MCF 10A (cell line): ENCODE measurements at regions not wholly inside any gene's neighbourhood (a gene's known extent, or its start where the extent isn't known, plus 50 kb on each side); places are given as distances from the start of the nearest gene placed in this dataset.
A peak's percentile ranks its signal among the peaks of the same experiment; 100 is the strongest.

ENCODE experiments used
- BruUV-seq: library from RNA; stranded (reverse); fragments of 400-500 nt; replicated peaks from 2 replicates; lab custom pipeline; 2021; lab: Mats Ljungman, UMichigan
- CTCF ChIA-PET: fragments of 300-600 bp; sonication (Branson Sonifier 250); formaldehyde crosslinking; extraction: SDS; loops from one replicate; lab custom pipeline; 2021; ENCODE audit warnings: antibody characterized with exemption, inconsistent platforms; lab: Yijun Ruan, JAX
- POLR2A ChIA-PET: fragments of 300-600, 350-650 bp; sonication (Branson Sonifier 250); formaldehyde crosslinking; extraction: SDS; loops from one replicate; lab custom pipeline; 2020; ENCODE audit warnings: antibody characterized with exemption, inconsistent platforms; lab: Yijun Ruan, JAX
- DNase-seq: peaks from one replicate; pipeline ENCODE4 v3.0.0-alpha.2; 2018; ENCODE audit not compliant: unreplicated experiment
- H3K27ac Mint-ChIP-seq: one replicate; pipeline ENCODE4 v1.8.0; 2022; ENCODE audit warnings: mild to moderate bottlenecking, low read depth, mixed read lengths; ENCODE audit not compliant: unreplicated experiment
- H3K27me3 Mint-ChIP-seq: one replicate; pipeline ENCODE4 v1.8.0; 2022; ENCODE audit warnings: mixed read lengths; ENCODE audit not compliant: insufficient read depth, unreplicated experiment
- H3K36me3 Mint-ChIP-seq: one replicate; pipeline ENCODE4 v1.8.0; 2022; ENCODE audit warnings: mild to moderate bottlenecking, moderate library complexity, mixed read lengths; ENCODE audit not compliant: insufficient read depth, unreplicated experiment
- H3K4me1 Mint-ChIP-seq: one replicate; pipeline ENCODE4 v1.8.0; 2022; ENCODE audit warnings: mixed read lengths; ENCODE audit not compliant: insufficient read depth, unreplicated experiment
- H3K4me3 Mint-ChIP-seq: one replicate; pipeline ENCODE4 v1.8.0; 2022; ENCODE audit warnings: mild to moderate bottlenecking, moderate library complexity, mixed read lengths; ENCODE audit not compliant: unreplicated experiment
- H3K9me3 Mint-ChIP-seq: one replicate; pipeline ENCODE4 v1.8.0; 2022; ENCODE audit warnings: mixed read lengths; ENCODE audit not compliant: unreplicated experiment
- intact Hi-C: fragments of 100-400 bp; cut with micrococcal nuclease; formaldehyde crosslinking; loops from 2 replicates; pipeline ENCODE4 v1.14.1; 2022
- TF ChIP-seq, protein P1 (sequence below): fragments of 200-600 bp; IDR thresholded peaks from one replicate; pipeline ENCODE4 v1.8.0; 2022; ENCODE audit warnings: antibody characterized with exemption, mild to moderate bottlenecking; ENCODE audit not compliant: unreplicated experiment

DNA sequence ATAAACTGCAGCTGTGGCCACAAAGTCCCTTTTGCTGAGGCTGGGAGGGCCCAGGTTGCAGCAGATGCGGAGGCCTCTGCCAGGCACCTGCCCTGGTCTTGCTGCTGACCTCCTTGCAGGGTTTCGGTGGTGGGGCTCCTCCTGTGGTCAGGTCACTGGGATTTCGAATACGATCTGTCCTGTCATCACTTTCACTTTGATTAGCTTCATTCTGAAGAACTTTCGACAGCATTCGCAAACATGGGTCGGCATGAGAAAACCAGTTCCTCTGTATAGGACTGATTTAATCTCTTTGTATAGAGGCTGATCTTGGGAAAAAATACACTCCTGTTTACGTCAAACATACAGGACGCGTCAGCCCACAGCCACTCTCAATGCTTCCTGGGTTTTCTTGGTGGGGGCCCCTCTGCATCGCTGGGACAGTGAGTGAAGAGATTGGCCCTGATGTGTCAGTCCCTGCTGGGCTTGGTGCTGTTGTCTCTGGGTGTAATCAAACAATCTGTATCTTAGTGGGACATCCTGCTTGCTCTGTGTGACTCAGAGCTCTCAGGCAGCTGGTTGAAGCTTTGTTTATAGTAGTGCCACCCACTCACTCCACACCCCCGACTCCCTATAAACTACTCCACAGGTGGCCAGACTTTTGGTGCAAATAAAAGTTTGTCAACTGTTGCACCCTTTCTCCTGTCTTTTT lies 209.4 kb upstream of the CXCR4 start:
- Mint-ChIP-seq H3K4me3 (no peak overlapping the region), H3K27me3 (peaks cover 13% of the 10 kb centered on the region), H3K36me3 (no peaks in the 10 kb centered on the region), H3K27ac (no peak overlapping the region), H3K9me3 (no peaks in the 10 kb centered on the region), H3K4me1 (peaks cover 9% of the 10 kb centered on the region)
- no TSS peak for BruUV-seq
- TF ChIP-seq, protein P1, sequence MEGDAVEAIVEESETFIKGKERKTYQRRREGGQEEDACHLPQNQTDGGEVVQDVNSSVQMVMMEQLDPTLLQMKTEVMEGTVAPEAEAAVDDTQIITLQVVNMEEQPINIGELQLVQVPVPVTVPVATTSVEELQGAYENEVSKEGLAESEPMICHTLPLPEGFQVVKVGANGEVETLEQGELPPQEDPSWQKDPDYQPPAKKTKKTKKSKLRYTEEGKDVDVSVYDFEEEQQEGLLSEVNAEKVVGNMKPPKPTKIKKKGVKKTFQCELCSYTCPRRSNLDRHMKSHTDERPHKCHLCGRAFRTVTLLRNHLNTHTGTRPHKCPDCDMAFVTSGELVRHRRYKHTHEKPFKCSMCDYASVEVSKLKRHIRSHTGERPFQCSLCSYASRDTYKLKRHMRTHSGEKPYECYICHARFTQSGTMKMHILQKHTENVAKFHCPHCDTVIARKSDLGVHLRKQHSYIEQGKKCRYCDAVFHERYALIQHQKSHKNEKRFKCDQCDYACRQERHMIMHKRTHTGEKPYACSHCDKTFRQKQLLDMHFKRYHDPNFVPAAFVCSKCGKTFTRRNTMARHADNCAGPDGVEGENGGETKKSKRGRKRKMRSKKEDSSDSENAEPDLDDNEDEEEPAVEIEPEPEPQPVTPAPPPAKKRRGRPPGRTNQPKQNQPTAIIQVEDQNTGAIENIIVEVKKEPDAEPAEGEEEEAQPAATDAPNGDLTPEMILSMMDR: no peak
- peak; percentile 22 for DNase-seq
- intact Hi-C loops: no loop called here
- POLR2A ChIA-PET: no interaction called here
- CTCF ChIA-PET: interaction anchor here (1.1 kb wide), 1 partner anchor 409 kb away, joined by 6 read pairs; no protein-coding TSS in a partner anchor

DNA sequence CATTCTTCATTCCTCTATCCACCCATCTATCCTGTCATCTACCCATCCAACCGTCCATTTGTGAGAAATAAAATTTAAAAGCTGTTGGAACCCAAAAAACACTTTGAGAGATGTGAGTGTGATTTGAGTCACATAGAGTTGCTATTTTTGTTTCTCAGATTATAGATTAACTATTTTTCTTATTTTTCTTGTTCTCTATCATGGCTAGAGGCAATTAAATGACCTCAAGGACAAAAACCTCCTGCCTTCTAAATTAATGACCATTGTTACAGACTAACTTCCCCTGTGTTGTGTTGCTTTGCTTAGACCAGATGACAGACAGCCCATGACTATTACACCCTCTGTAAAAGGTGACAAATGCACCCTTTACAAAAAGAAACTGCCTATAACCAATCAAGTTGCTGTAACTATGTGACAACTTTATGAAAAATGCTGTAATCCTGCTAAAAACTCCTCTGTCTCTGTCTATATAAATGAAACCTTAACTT lies 207.9 kb upstream of the CXCR4 start:
- TF ChIP-seq, protein P1: no peak
- peaks cover 9% of the 10 kb centered on the region for H3K4me1 Mint-ChIP-seq
- intact Hi-C loops: no loop called here
- CTCF ChIA-PET: no interaction called here
- BruUV-seq: no TSS peak
- no peaks in the 10 kb centered on the region for H3K36me3 Mint-ChIP-seq
- no peak for DNase-seq
- H3K9me3 Mint-ChIP-seq: no peaks in the 10 kb centered on the region
- H3K4me3 Mint-ChIP-seq: no peak overlapping the region
- POLR2A ChIA-PET: no interaction called here
- no peaks in the 10 kb centered on the region for H3K27me3 Mint-ChIP-seq
- no peak overlapping the region for H3K27ac Mint-ChIP-seq

DNA sequence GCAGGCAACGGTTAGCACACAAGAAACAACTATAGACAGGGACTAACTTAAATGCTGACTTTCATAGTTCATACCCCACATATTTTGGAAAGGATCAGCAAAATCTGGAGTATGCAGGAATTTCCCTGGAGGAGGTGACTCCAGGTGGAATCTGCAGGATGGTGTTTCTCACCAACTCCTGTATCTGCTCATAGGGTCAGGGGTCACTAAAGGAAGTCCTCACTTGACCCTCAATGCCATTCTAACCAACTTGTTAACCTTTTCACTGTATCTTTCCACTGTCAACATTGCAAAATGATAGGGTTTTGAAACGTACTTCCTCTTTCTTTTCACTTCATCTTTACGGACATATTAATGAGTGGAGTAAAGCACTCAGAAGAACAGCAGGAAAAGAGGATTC lies 207.0 kb upstream of the CXCR4 start:
- H3K9me3 Mint-ChIP-seq: no peaks in the 10 kb centered on the region
- no peaks in the 10 kb centered on the region for H3K36me3 Mint-ChIP-seq
- no peak overlapping the region for H3K27ac Mint-ChIP-seq
- intact Hi-C loops: no loop called here
- TF ChIP-seq, protein P1: no peak
- ChIA-PET POLR2A (no interaction called here), CTCF (interaction anchor here (0.6 to 1.0 kb wide), 2 partner anchors 54 to 397 kb away, joined by 3 to 5 read pairs; no protein-coding TSS in a partner anchor)
- no peak overlapping the region for H3K4me3 Mint-ChIP-seq
- no TSS peak for BruUV-seq
- H3K4me1 Mint-ChIP-seq: peaks cover 9% of the 10 kb centered on the region
- no peak for DNase-seq
- no peaks in the 10 kb centered on the region for H3K27me3 Mint-ChIP-seq

DNA sequence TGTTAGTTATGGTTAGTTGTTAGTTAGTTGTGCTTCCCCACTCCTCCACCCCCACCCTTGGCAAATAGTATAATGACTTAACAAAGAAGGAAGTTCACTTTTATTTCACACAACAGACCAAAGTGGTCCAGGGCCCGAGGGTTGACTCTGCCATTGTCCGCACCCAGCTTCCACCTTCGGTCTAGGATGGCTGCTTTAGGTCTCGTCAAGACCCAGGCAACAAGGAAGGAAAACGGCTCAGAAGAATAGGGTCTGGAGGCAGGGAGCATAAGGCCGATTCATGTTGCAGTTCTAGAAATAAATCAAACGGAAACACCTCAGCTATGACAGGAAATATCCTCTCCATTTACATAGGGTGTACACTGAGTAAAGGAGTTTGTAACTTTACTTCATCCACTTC lies 206.0 kb upstream of the CXCR4 start:
- H3K27ac Mint-ChIP-seq: no peak overlapping the region
- H3K27me3 Mint-ChIP-seq: no peaks in the 10 kb centered on the region
- no peak overlapping the region for H3K4me3 Mint-ChIP-seq
- POLR2A ChIA-PET: interaction anchor here (0.6 kb wide), 1 partner anchor 27 kb away, joined by 3 read pairs; no protein-coding TSS in a partner anchor
- no peaks in the 10 kb centered on the region for H3K9me3 Mint-ChIP-seq
- H3K36me3 Mint-ChIP-seq: no peaks in the 10 kb centered on the region
- CTCF ChIA-PET: interaction anchor here (1.0 kb wide), 1 partner anchor 55 kb away, joined by 3 read pairs; no protein-coding TSS in a partner anchor
- TF ChIP-seq, protein P1: no peak
- H3K4me1 Mint-ChIP-seq: peaks cover 9% of the 10 kb centered on the region
- no TSS peak for BruUV-seq
- no peak for DNase-seq
- intact Hi-C loops: no loop called here
